ENCODE measurements at regions not wholly inside any gene's neighbourhood (a gene's known extent, or its start where the extent isn't known, plus 50 kb on each side); places are given as distances from the start of the nearest gene placed in this dataset.
A peak's percentile ranks its signal among the peaks of the same experiment; 100 is the strongest.

GRCh38 chr1:9447215-9447960 is 91.9 kb upstream of the SLC25A33 start:
- no peak overlapping the region for H2AFZ ChIP-seq (ENCODE audit: low read depth, low read length)
- no peak overlapping the region for H3K4me2 ChIP-seq (ENCODE audit: low read length)
- no peak overlapping the region for H3K9ac ChIP-seq (ENCODE audit: low read length)
- Mint-ChIP-seq H3K4me3 (ENCODE audit: unreplicated experiment) (no peak overlapping the region), H3K27ac (ENCODE audit: unreplicated experiment) (peak overlapping the region; percentile 58), H3K27me3 (ENCODE audit: low read depth, unreplicated experiment) (peaks cover 1% of the 10 kb centered on the region), H3K4me1 (ENCODE audit: low read depth, unreplicated experiment) (peaks cover 51% of the 10 kb centered on the region), H3K9me3 (ENCODE audit: unreplicated experiment) (no peaks in the 10 kb centered on the region), H3K36me3 (ENCODE audit: low read depth, unreplicated experiment) (peaks cover 2% of the 10 kb centered on the region)
- no peak for DNase-seq (ENCODE audit: low read depth)
- TF ChIP-seq EZH2 (IDR thresholded peaks at IDR 0.05; ENCODE audit: insufficient read depth, low read length) (no peak), CTCF (IDR thresholded peaks at IDR 0.05; ENCODE audit: insufficient read depth, low read depth, low read length) (no peak)
- H3K79me2 ChIP-seq (ENCODE audit: insufficient read depth, low read length): no peaks in the 10 kb centered on the region
- H3K4me1 ChIP-seq (ENCODE audit: insufficient read depth, low read length): peaks cover 34% of the 10 kb centered on the region
- peak overlapping the region; percentile 71 for H3K27ac ChIP-seq (ENCODE audit: low read depth, low read length)
- no peaks in the 10 kb centered on the region for H3K36me3 ChIP-seq (ENCODE audit: insufficient read depth, low read length)
- no peaks in the 10 kb centered on the region for H3K27me3 ChIP-seq (ENCODE audit: insufficient read depth, low read length)
- no peaks in the 10 kb centered on the region for H3K9me3 ChIP-seq (ENCODE audit: insufficient read depth, low read depth, low read length)
- FAIRE-seq: no peak
- no peaks in the 10 kb centered on the region for H4K20me1 ChIP-seq (ENCODE audit: insufficient read depth, low read length)
- H3K4me3 ChIP-seq (ENCODE audit: insufficient read depth, low read depth, low read length): no peak overlapping the region

GRCh38 chr1:9448132-9449109 is 90.8 kb upstream of the SLC25A33 start:
- TF ChIP-seq EZH2 (IDR thresholded peaks at IDR 0.05; ENCODE audit: insufficient read depth, low read length) (no peak), CTCF (IDR thresholded peaks at IDR 0.05; ENCODE audit: insufficient read depth, low read depth, low read length) (peak; percentile 11)
- Histone ChIP-seq H3K4me2 (ENCODE audit: low read length) (peak overlapping the region; percentile 72), H3K79me2 (ENCODE audit: insufficient read depth, low read length) (no peaks in the 10 kb centered on the region), H3K27me3 (ENCODE audit: insufficient read depth, low read length) (no peaks in the 10 kb centered on the region), H3K4me3 (ENCODE audit: insufficient read depth, low read depth, low read length) (no peak overlapping the region), H2AFZ (ENCODE audit: low read depth, low read length) (peak overlapping the region; percentile 30), H3K4me1 (ENCODE audit: insufficient read depth, low read length) (peaks cover 29% of the 10 kb centered on the region), H4K20me1 (ENCODE audit: insufficient read depth, low read length) (no peaks in the 10 kb centered on the region), H3K36me3 (ENCODE audit: insufficient read depth, low read length) (no peaks in the 10 kb centered on the region), H3K27ac (ENCODE audit: low read depth, low read length) (peak overlapping the region; percentile 71), H3K9ac (ENCODE audit: low read length) (peak overlapping the region; percentile 62), H3K9me3 (ENCODE audit: insufficient read depth, low read depth, low read length) (no peaks in the 10 kb centered on the region)
- H3K27me3 Mint-ChIP-seq (ENCODE audit: low read depth, unreplicated experiment): peaks cover 1% of the 10 kb centered on the region
- H3K9me3 Mint-ChIP-seq (ENCODE audit: unreplicated experiment): no peaks in the 10 kb centered on the region
- H3K4me3 Mint-ChIP-seq (ENCODE audit: unreplicated experiment): peak overlapping the region; percentile 64
- FAIRE-seq: no peak
- peak overlapping the region; percentile 93 for H3K27ac Mint-ChIP-seq (ENCODE audit: unreplicated experiment)
- peaks cover 41% of the 10 kb centered on the region for H3K4me1 Mint-ChIP-seq (ENCODE audit: low read depth, unreplicated experiment)
- DNase-seq (ENCODE audit: low read depth): peak; percentile 41
- peaks cover 2% of the 10 kb centered on the region for H3K36me3 Mint-ChIP-seq (ENCODE audit: low read depth, unreplicated experiment)

All from astrocyte (in vitro differentiated cells and primary cell).